VCaP (cell line): ENCODE measurements at regions not wholly inside any gene's neighbourhood (a gene's known extent, or its start where the extent isn't known, plus 50 kb on each side); places are given as distances from the start of the nearest gene placed in this dataset.

Experiments used
- H3K27ac ChIP-seq: fragments of 450-650 bp; 2 replicates; pipeline ENCODE4 v1.5.1; 2017
- TF ChIP-seq, protein P1 (sequence below): fragments of 450-650 bp; conservative IDR thresholded peaks from 2 replicates; pipeline ENCODE4 v1.5.1; 2017; ENCODE audit warnings: mild to moderate bottlenecking, moderate library complexity

GRCh38 chr7:116310141-116310540 is 99.8 kb downstream of the TES start:
- TF ChIP-seq, protein P1, sequence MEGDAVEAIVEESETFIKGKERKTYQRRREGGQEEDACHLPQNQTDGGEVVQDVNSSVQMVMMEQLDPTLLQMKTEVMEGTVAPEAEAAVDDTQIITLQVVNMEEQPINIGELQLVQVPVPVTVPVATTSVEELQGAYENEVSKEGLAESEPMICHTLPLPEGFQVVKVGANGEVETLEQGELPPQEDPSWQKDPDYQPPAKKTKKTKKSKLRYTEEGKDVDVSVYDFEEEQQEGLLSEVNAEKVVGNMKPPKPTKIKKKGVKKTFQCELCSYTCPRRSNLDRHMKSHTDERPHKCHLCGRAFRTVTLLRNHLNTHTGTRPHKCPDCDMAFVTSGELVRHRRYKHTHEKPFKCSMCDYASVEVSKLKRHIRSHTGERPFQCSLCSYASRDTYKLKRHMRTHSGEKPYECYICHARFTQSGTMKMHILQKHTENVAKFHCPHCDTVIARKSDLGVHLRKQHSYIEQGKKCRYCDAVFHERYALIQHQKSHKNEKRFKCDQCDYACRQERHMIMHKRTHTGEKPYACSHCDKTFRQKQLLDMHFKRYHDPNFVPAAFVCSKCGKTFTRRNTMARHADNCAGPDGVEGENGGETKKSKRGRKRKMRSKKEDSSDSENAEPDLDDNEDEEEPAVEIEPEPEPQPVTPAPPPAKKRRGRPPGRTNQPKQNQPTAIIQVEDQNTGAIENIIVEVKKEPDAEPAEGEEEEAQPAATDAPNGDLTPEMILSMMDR, result no peak
- no peak overlapping the region for H3K27ac ChIP-seq

GRCh38 chr7:116311259-116311658 is 100.9 kb downstream of the TES start:
- TF ChIP-seq, protein P1, result no peak

GRCh38 chr7:116311816-116312471 is 101.6 kb downstream of the TES start:
- TF ChIP-seq, protein P1, result no peak
- H3K27ac ChIP-seq, result no peak overlapping the region

More at GRCh38 chr7:116311259-116311658, 100.9 kb downstream of the TES start:
- no peak overlapping the region for H3K27ac ChIP-seq

DNA sequence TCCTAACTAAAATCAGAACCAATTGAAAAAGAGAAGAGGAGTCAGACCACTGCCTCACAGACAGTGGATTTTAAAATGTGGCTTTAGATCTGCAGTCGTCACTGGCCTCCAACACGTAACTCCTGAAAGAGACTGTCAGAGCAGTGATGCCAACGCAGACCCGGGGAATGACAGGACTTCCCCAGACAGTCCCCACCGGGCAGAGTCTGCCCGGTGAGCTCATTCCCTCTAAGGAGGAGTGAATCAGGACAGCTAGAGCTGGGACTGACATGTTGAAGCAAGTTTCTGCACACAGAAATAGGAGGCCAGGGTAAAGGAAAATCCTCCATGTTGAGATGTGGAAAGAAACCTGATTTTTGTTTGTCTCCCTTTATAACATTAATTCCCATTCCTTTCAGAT is 105.0 kb downstream of the TES start:
- TF ChIP-seq, protein P1, result no peak
- no peak overlapping the region for H3K27ac ChIP-seq

DNA sequence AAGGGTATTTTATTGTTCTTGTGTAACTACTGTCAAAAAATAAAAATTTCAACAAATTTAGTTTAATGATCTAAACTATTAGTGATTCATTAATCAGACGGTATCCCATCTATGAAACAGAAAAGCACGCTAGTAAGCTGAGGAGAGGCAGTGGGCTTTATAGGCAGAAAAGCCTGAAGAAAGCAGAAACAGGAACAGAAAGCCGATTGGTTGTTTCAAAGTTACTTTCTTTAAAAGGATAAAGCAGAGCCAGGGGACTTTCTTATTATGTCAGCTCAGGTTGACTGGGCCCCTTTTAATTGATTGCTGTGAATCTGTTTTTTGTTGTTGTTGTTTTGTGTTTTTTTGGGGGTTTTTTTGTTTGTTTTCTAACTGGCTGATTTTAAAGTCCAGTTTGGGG is 105.5 kb downstream of the TES start:
- H3K27ac ChIP-seq, result no peak overlapping the region
- TF ChIP-seq, protein P1, result no peak

GRCh38 chr7:116316838-116317628 is 106.7 kb downstream of the TES start:
- TF ChIP-seq, protein P1, result no peak
- peak overlapping the region; percentile 52 for H3K27ac ChIP-seq

- TF ChIP-seq, protein P1, result no peak
- peak overlapping the region; percentile 52 for H3K27ac ChIP-seq
Observed at GRCh38 chr7:116317907-116318306, 107.6 kb downstream of the TES start.
